ENCODE measurements at regions not wholly inside any gene's neighbourhood (a gene's known extent, or its start where the extent isn't known, plus 50 kb on each side); places are given as distances from the start of the nearest gene placed in this dataset.

DNA sequence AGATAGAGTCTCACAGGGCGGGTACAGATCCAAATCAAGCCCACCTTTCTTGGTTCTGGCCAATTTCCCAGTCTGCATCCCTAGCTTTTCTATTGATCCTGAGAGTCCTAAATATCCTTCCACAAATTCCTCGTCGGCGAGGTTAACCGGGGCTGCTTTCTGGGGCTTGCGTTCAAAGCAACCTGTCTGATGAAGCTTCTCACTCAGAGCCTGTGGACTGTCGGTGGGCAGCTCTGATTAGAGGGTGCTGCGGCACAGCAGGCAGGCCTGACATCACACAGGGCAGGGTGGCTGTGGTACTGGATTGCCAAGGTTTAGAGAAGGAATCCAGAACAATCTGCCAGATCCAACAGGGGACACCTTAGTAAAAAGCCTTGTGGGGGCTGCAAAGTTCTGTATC, 338.0 kb upstream of the ZMIZ1 start:
- TF ChIP-seq, protein P1, sequence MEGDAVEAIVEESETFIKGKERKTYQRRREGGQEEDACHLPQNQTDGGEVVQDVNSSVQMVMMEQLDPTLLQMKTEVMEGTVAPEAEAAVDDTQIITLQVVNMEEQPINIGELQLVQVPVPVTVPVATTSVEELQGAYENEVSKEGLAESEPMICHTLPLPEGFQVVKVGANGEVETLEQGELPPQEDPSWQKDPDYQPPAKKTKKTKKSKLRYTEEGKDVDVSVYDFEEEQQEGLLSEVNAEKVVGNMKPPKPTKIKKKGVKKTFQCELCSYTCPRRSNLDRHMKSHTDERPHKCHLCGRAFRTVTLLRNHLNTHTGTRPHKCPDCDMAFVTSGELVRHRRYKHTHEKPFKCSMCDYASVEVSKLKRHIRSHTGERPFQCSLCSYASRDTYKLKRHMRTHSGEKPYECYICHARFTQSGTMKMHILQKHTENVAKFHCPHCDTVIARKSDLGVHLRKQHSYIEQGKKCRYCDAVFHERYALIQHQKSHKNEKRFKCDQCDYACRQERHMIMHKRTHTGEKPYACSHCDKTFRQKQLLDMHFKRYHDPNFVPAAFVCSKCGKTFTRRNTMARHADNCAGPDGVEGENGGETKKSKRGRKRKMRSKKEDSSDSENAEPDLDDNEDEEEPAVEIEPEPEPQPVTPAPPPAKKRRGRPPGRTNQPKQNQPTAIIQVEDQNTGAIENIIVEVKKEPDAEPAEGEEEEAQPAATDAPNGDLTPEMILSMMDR (IDR thresholded peaks at IDR 0.05), result no peak
- no peak for TF ChIP-seq POLR2A (IDR thresholded peaks at IDR 0.05)

Measured in right lobe of liver (tissue), 4 donors.